GM12874 (cell line): ENCODE measurements at regions not wholly inside any gene's neighbourhood (a gene's known extent, or its start where the extent isn't known, plus 50 kb on each side); places are given as distances from the start of the nearest gene placed in this dataset.

Source experiments
- CTCF ChIP-seq: IDR thresholded peaks from 2 replicates; pipeline ENCODE4 v1.5.1; 2011; ENCODE audit warnings: low read depth, mild to moderate bottlenecking, control low read depth, low read length, moderate library complexity; ENCODE audit not compliant: insufficient read depth

GRCh38 chr15:25176991-25177954 is 222.5 kb downstream of the SNRPN start:
- TF ChIP-seq CTCF, result no peak

GRCh38 chr15:25177955-25178801 is 223.4 kb downstream of the SNRPN start:
- no peak for TF ChIP-seq CTCF

DNA sequence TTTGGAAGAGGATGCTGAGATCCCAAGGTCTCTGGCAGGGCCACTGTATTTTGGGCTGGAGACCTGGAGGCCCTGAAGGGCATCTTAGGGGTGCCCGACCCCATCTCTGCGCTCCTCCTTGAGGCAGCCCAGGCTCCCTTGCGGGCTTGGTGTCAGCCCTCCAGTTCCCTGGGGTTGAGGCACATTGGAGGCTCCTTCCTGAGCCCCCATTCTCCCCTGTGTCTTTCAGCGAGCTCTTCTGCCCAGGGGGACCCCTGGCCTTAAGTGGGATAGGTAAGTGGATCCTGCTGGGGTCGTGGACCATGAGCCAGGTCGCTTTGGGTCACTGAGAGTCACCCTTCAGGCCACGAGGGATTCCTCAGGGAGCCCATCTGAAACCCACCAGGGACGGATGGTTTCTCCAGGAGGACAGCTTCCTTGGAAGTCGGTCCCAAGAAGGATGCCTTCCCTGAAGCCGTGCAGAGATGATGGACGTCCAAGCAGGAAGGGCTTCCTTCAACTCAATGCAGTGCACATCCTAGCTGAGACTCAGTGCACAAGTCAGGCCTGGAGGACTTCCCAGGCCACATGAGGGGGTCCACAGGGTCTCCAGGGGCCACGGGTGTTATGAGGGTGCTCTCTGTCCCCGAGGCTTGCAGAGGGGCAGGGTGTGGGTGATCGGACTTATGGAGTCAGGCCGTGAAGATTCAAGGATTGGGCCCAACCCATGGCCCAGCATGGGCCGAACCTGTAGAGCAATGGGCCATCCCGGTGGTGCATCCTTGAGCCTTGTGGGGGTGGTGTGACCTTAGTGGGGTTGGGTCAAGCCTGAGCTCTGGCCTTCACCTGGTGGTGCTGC is 224.3 kb downstream of the SNRPN start:
- TF ChIP-seq CTCF, result no peak

- TF ChIP-seq CTCF, result no peak
These were observed 225.1 kb downstream of the SNRPN start for GRCh38 chr15:25179673-25180511.

DNA sequence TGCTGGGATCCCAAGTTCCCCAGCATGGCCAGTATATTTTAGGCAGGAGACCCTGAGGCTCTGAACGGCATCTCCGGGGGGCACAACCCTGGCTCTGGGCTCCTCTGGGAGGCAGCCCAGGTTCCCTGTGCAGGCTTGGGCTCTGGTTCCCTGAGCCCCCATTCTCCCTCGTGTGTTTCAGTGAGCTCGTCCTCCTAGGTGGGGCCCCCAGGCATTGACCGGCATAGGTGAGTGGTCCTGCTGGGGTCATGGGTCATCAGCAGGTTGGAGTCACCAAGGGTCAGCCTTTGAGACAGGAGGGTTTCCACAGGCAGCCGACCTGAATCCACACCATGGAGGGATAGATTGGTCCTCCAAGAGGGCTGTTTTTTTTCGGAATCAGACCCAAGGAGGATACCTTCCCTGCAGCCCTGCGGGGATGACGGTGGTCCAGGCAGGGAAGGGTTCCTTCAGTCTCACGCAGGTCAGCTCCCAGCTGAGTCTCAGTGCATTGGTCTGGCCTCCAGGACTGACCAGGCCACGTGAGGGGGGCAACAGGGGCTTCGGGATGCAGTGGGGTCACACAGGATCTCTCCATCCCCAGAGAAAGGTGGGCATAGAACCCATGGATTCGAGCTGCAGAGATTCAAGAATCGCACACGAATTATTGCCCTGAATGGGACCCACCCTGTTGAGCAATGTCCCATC is 226.0 kb downstream of the SNRPN start:
- TF ChIP-seq CTCF, result no peak
